C4-2B (cell line): ENCODE measurements at regions not wholly inside any gene's neighbourhood (a gene's known extent, or its start where the extent isn't known, plus 50 kb on each side); places are given as distances from the start of the nearest gene placed in this dataset.

ENCODE experiments used
- CTCF ChIP-seq: fragments of 450-650 bp; conservative IDR thresholded peaks from 2 replicates; pipeline ENCODE4 v1.5.1; 2017; ENCODE audit warnings: mild to moderate bottlenecking
- ZFX ChIP-seq: fragments of 450-650 bp; IDR thresholded peaks from 2 replicates; pipeline ENCODE4 v1.6.1; 2017

- no peak for TF ChIP-seq CTCF
- no peak for TF ChIP-seq ZFX
These were observed 76.2 kb upstream of the SLC25A13 start for GRCh38 chr7:96397936-96398598.
